ENCODE measurements at regions not wholly inside any gene's neighbourhood (a gene's known extent, or its start where the extent isn't known, plus 50 kb on each side); places are given as distances from the start of the nearest gene placed in this dataset.
"Not testable (repeated sequence)": the region's sequence is repeated elsewhere in the genome, so short reads cannot be mapped to it uniquely, and the experiment has no call there.

DNA sequence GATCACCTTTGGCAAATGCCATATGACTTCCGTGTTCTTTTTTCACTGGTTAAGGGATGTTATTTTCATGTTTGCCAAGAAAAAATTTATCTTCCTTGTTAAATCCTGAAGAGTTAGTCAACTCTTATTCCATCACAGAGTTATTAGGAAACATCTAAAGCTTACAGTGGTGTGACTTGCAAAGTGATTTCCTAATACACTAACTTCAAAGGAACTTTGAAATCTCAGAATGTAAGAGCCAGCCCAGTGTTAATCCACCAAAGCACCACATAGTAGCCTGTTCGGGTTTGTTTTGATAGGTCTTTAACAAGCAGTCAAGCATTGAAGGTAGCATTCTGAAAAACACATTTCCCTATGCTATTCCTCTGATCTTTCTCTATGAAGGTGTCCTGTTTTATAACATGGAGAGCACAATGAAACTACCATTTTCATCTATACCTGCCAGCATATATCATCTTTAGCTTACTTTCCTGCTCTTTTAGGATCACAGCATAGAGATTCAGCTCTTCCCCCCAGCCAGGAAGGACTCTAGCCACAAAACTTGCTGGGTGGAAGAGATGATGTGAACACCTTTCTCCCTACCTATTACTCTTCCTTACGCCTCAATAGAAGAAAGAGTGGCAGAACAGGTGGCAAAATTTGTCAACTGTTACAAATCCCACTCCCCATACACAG lies 82.4 kb upstream of the MAGI3 start:
- Histone ChIP-seq H3K79me2 (ENCODE audit: insufficient read depth, low read length) (no peaks in the 10 kb centered on the region), H3K4me1 (ENCODE audit: insufficient read depth, low read length) (peaks cover 6% of the 10 kb centered on the region), H3K36me3 (ENCODE audit: insufficient read depth, low read length) (no peaks in the 10 kb centered on the region), H3K9me3 (ENCODE audit: low read depth, low read length) (no peaks in the 10 kb centered on the region), H2AFZ (ENCODE audit: low read length) (no peak overlapping the region), H3K27me3 (ENCODE audit: insufficient read depth, low read length) (peaks cover 3% of the 10 kb centered on the region), H4K20me1 (ENCODE audit: insufficient read depth, low read length) (no peaks in the 10 kb centered on the region), H3K27ac (ENCODE audit: low read depth, low read length) (no peak overlapping the region), H3K4me2 (ENCODE audit: insufficient read depth, low read length) (no peak overlapping the region), H3K4me3 (ENCODE audit: insufficient read depth, low read length) (no peak overlapping the region)
- TF ChIP-seq, protein P1, sequence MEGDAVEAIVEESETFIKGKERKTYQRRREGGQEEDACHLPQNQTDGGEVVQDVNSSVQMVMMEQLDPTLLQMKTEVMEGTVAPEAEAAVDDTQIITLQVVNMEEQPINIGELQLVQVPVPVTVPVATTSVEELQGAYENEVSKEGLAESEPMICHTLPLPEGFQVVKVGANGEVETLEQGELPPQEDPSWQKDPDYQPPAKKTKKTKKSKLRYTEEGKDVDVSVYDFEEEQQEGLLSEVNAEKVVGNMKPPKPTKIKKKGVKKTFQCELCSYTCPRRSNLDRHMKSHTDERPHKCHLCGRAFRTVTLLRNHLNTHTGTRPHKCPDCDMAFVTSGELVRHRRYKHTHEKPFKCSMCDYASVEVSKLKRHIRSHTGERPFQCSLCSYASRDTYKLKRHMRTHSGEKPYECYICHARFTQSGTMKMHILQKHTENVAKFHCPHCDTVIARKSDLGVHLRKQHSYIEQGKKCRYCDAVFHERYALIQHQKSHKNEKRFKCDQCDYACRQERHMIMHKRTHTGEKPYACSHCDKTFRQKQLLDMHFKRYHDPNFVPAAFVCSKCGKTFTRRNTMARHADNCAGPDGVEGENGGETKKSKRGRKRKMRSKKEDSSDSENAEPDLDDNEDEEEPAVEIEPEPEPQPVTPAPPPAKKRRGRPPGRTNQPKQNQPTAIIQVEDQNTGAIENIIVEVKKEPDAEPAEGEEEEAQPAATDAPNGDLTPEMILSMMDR (IDR thresholded peaks at IDR 0.05; ENCODE audit: extremely low read depth, low read depth, low read length): no peak
- no peak for DNase-seq (ENCODE audit: insufficient read length, low spot score, missing footprints)

DNA sequence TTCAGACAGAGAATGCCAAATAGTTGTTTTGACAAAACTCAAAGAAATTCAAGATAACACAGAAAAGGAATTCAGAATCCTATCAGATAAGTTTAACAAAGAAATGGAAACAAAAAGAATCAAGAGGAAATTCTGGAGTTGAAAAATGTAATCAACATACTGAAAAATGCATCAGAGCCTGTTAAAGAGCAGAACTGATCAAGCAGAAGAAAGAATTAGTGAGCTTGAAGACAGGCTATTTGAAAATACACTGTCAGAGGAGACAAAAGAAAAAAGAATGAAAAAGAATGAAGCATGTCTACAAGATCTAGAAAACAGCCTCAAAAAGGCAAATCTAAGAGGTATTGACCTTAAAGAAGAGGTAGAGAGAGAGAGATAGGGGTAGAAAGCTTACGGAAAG lies 77.7 kb upstream of the MAGI3 start:
- H3K4me1 ChIP-seq (ENCODE audit: insufficient read depth, low read length); H3K9me3 ChIP-seq (ENCODE audit: low read depth, low read length); H3K36me3 ChIP-seq (ENCODE audit: insufficient read depth, low read length); DNase-seq (ENCODE audit: insufficient read length, low spot score, missing footprints); H3K27me3 ChIP-seq (ENCODE audit: insufficient read depth, low read length); H3K4me2 ChIP-seq (ENCODE audit: insufficient read depth, low read length); H3K79me2 ChIP-seq (ENCODE audit: insufficient read depth, low read length); H2AFZ ChIP-seq (ENCODE audit: low read length); H3K27ac ChIP-seq (ENCODE audit: low read depth, low read length); H3K4me3 ChIP-seq (ENCODE audit: insufficient read depth, low read length); H4K20me1 ChIP-seq (ENCODE audit: insufficient read depth, low read length): not testable (repeated sequence)

DNA sequence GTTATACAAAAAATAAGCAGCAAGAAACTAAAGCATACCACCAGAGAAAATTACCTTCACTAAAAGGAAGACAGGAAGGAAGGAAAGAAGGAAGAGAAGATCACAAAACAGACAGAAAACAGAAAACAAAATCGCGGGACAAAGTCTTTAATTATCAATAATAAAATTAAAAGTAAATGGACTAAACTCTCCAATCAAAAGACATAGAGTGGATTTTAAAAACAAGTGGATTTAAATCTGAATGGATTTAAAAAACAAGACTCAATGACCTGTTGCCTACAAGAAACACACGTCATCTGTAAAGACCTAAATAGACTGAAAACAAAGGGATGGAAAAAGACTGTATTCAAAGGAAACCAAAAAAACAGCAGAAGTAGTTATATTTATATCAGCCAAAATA lies 75.7 kb upstream of the MAGI3 start:
- no peaks in the 10 kb centered on the region for H3K79me2 ChIP-seq (ENCODE audit: insufficient read depth, low read length)
- no peak overlapping the region for H3K27ac ChIP-seq (ENCODE audit: low read depth, low read length)
- TF ChIP-seq, protein P1 (IDR thresholded peaks at IDR 0.05; ENCODE audit: extremely low read depth, low read depth, low read length): no peak
- DNase-seq (ENCODE audit: insufficient read length, low spot score, missing footprints): no peak
- no peaks in the 10 kb centered on the region for H4K20me1 ChIP-seq (ENCODE audit: insufficient read depth, low read length)
- no peaks in the 10 kb centered on the region for H3K9me3 ChIP-seq (ENCODE audit: low read depth, low read length)
- H3K4me2 ChIP-seq (ENCODE audit: insufficient read depth, low read length): no peak overlapping the region
- H3K36me3 ChIP-seq (ENCODE audit: insufficient read depth, low read length): no peaks in the 10 kb centered on the region
- H3K27me3 ChIP-seq (ENCODE audit: insufficient read depth, low read length): no peaks in the 10 kb centered on the region
- no peak overlapping the region for H3K4me3 ChIP-seq (ENCODE audit: insufficient read depth, low read length)
- no peak overlapping the region for H2AFZ ChIP-seq (ENCODE audit: low read length)
- H3K4me1 ChIP-seq (ENCODE audit: insufficient read depth, low read length): no peaks in the 10 kb centered on the region

DNA sequence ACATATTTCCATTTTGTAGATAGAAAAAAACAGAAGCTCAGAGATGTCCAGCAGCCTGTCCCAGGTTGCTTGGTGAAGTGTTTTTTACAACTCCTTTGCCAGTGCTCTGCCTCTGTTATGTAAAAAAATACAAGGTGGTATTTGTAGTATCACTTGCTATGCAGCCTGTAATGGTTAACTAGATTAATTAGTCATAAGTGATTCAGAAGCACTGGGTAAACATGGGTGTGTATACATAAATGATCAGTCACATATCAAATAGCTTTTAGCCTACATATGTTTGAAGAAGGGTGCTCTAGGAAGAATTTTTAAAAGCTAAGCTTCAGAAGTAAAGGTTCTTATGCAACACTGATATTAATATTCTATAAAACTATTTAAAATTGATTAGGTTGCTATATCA lies 70.0 kb upstream of the MAGI3 start:
- H3K4me3 ChIP-seq (ENCODE audit: insufficient read depth, low read length): no peak overlapping the region
- no peak overlapping the region for H3K4me2 ChIP-seq (ENCODE audit: insufficient read depth, low read length)
- TF ChIP-seq, protein P1 (IDR thresholded peaks at IDR 0.05; ENCODE audit: extremely low read depth, low read depth, low read length): no peak
- no peak for DNase-seq (ENCODE audit: insufficient read length, low spot score, missing footprints)
- no peaks in the 10 kb centered on the region for H3K79me2 ChIP-seq (ENCODE audit: insufficient read depth, low read length)
- no peaks in the 10 kb centered on the region for H3K36me3 ChIP-seq (ENCODE audit: insufficient read depth, low read length)
- no peak overlapping the region for H2AFZ ChIP-seq (ENCODE audit: low read length)
- H3K27ac ChIP-seq (ENCODE audit: low read depth, low read length): no peak overlapping the region
- no peaks in the 10 kb centered on the region for H3K9me3 ChIP-seq (ENCODE audit: low read depth, low read length)
- H4K20me1 ChIP-seq (ENCODE audit: insufficient read depth, low read length): no peaks in the 10 kb centered on the region
- no peaks in the 10 kb centered on the region for H3K27me3 ChIP-seq (ENCODE audit: insufficient read depth, low read length)
- no peaks in the 10 kb centered on the region for H3K4me1 ChIP-seq (ENCODE audit: insufficient read depth, low read length)

Measured in osteoblast (primary cell).